HEK293 (cell line): ENCODE measurements at regions not wholly inside any gene's neighbourhood (a gene's known extent, or its start where the extent isn't known, plus 50 kb on each side); places are given as distances from the start of the nearest gene placed in this dataset.

Experiments used
- CTCF ChIA-PET: fragments of 350-600 bp; formaldehyde crosslinking; extraction: SDS; loops from one replicate; lab custom pipeline; 2021; ENCODE audit warnings: antibody characterized with exemption; lab: Yijun Ruan, JAX
- POLR2A ChIA-PET: fragments of 300-600 bp; formaldehyde crosslinking; extraction: SDS; loops from one replicate; lab custom pipeline; 2020; ENCODE audit warnings: antibody characterized with exemption, inconsistent platforms; lab: Yijun Ruan, JAX
- H3K27ac ChIP-seq: fragments of 200-500 bp; sonication (Bioruptor generic); 2 replicates; pipeline ENCODE4 v1.5.1; 2014; ENCODE audit warnings: low read depth, low read length, control low read depth, inconsistent platforms; ENCODE audit errors: extremely low read depth
- H3K36me3 ChIP-seq, 2 experiments: fragments of 200-500 bp in 1 of 2; sonication (Bioruptor generic) in 1 of 2; 1 replicate in 1 of 2; 2 replicates in 1 of 2; pipeline ENCODE4 v1.5.1; 2014 to 2017; ENCODE audit warnings: inconsistent platforms in 2 of 2, low read length in 2 of 2; ENCODE audit not compliant: control insufficient read depth in 2 of 2, insufficient read depth in 1 of 2
- H3K4me1 ChIP-seq: fragments of 200-500 bp; sonication (Bioruptor generic); 2 replicates; pipeline ENCODE4 v1.5.1; 2014; ENCODE audit warnings: mild to moderate bottlenecking, low read length, inconsistent platforms; ENCODE audit not compliant: control insufficient read depth, insufficient read depth
- H3K4me3 ChIP-seq: 2 replicates; pipeline ENCODE4 v1.5.1; 2011; ENCODE audit warnings: low read depth, mild to moderate bottlenecking, control low read depth, low read length, moderate library complexity
- H3K9me3 ChIP-seq: fragments of 200-500 bp; sonication (Bioruptor generic); 2 replicates; pipeline ENCODE4 v1.5.1; 2014; ENCODE audit warnings: low read depth, low read length, inconsistent platforms; ENCODE audit not compliant: control insufficient read depth, insufficient read depth
- FEZF1 ChIP-seq: fragments of 450-650 bp; formaldehyde crosslinking; IDR thresholded peaks from 2 replicates; pipeline ENCODE4 v1.5.1; 2016; ENCODE audit warnings: missing biosample characterization, missing genetic modification characterization
- GLI4 ChIP-seq: fragments of 450-650 bp; formaldehyde crosslinking; IDR thresholded peaks from 2 replicates; pipeline ENCODE4 v1.5.1; 2016; ENCODE audit warnings: missing biosample characterization, missing genetic modification characterization
- KLF7 ChIP-seq: fragments of 450-650 bp; formaldehyde crosslinking; IDR thresholded peaks from 2 replicates; pipeline ENCODE4 v1.5.1; 2016; ENCODE audit warnings: missing biosample characterization, missing genetic modification characterization, borderline replicate concordance
- OVOL3 ChIP-seq: fragments of 450-650 bp; formaldehyde crosslinking; IDR thresholded peaks from 2 replicates; pipeline ENCODE4 v1.5.1; 2016; ENCODE audit warnings: missing biosample characterization, missing genetic modification characterization
- REPIN1 ChIP-seq: fragments of 450-650 bp; formaldehyde crosslinking; IDR thresholded peaks from 2 replicates; pipeline ENCODE4 v1.5.1; 2017; ENCODE audit warnings: missing biosample characterization, missing genetic modification characterization, low read depth
- ZNF140 ChIP-seq: fragments of 450-650 bp; formaldehyde crosslinking; IDR thresholded peaks from 2 replicates; pipeline ENCODE4 v1.5.1; 2016; ENCODE audit warnings: missing biosample characterization, missing genetic modification characterization
- ZNF155 ChIP-seq: fragments of 450-650 bp; formaldehyde crosslinking; IDR thresholded peaks from 2 replicates; pipeline ENCODE4 v1.5.1; 2016; ENCODE audit warnings: missing biosample characterization, missing genetic modification characterization
- ZNF214 ChIP-seq: fragments of 450-650 bp; formaldehyde crosslinking; IDR thresholded peaks from 2 replicates; pipeline ENCODE4 v1.5.1; 2017; ENCODE audit warnings: missing biosample characterization, mild to moderate bottlenecking, missing genetic modification characterization, borderline replicate concordance
- ZNF248 ChIP-seq: fragments of 450-650 bp; formaldehyde crosslinking; IDR thresholded peaks from 2 replicates; pipeline ENCODE4 v1.5.1; 2017; ENCODE audit warnings: missing biosample characterization, missing genetic modification characterization
- ZNF302 ChIP-seq: fragments of 450-650 bp; formaldehyde crosslinking; IDR thresholded peaks from 2 replicates; pipeline ENCODE4 v1.5.1; 2016; ENCODE audit warnings: missing biosample characterization, missing genetic modification characterization, low read depth
- ZNF311 ChIP-seq: fragments of 450-650 bp; formaldehyde crosslinking; IDR thresholded peaks from 2 replicates; pipeline ENCODE4 v1.5.1; 2017; ENCODE audit warnings: missing biosample characterization, missing genetic modification characterization, borderline replicate concordance
- ZNF366 ChIP-seq: fragments of 450-650 bp; formaldehyde crosslinking; conservative IDR thresholded peaks from 2 replicates; pipeline ENCODE4 v1.5.1; 2016; ENCODE audit warnings: missing biosample characterization, missing genetic modification characterization
- ZNF548 ChIP-seq: fragments of 450-650 bp; formaldehyde crosslinking; IDR thresholded peaks from 2 replicates; pipeline ENCODE4 v1.5.1; 2016; ENCODE audit warnings: missing biosample characterization, missing genetic modification characterization
- TF ChIP-seq, protein P1 (sequence below): fragments of 450-650 bp; formaldehyde crosslinking; IDR thresholded peaks from 2 replicates; pipeline ENCODE4 v1.5.1; 2016; ENCODE audit warnings: missing biosample characterization, missing genetic modification characterization
- TF ChIP-seq, protein P2 (sequence below): fragments of 450-650 bp; formaldehyde crosslinking; IDR thresholded peaks from 2 replicates; pipeline ENCODE4 v1.5.1; 2016; ENCODE audit warnings: missing biosample characterization, missing genetic modification characterization
- TF ChIP-seq, protein P3 (sequence below): fragments of 450-650 bp; formaldehyde crosslinking; IDR thresholded peaks from 2 replicates; pipeline ENCODE4 v1.5.1; 2016; ENCODE audit warnings: missing biosample characterization, missing genetic modification characterization
- TF ChIP-seq, protein P4 (sequence below): fragments of 450-650 bp; formaldehyde crosslinking; IDR thresholded peaks from 2 replicates; pipeline ENCODE4 v1.5.1; 2016; ENCODE audit warnings: missing biosample characterization, missing genetic modification characterization
- TF ChIP-seq, protein P5 (sequence below): fragments of 450-650 bp; formaldehyde crosslinking; IDR thresholded peaks from 2 replicates; pipeline ENCODE4 v1.5.1; 2016; ENCODE audit warnings: missing biosample characterization, missing genetic modification characterization

DNA sequence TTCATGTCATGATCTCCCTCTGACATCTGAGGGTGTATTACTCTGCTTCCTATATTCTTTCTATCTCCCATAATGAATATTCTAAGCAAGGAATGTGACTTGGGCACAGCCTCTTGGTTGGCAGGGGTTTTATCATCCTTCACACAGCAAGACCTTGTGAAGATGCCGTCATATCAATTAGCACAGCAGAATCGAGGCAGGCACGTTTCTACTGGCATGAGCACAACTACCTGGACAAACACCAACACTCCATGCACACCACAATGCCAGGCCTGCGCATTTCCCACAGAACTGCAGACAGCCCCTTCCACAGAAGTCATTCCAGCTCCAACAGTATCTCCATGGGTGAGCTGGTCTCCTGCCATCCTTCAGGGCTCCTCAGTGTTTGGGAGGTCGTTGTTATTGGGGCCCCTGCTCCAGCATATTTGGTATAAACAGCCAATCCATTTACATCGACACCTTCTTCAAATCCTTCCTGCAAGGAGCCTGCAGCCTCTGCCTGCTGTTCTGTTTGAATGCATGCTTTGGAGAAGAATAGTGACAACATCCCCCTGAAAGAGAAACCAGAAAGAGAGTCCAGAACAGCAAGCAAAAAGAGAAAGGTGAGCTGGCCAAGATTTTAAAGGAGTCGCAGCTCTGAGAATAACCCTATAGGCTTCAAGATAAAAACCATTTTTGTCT lies 275.5 kb downstream of the SHOX2 start:
- POLR2A ChIA-PET: no interaction called here
- no peaks in the 10 kb centered on the region for H3K4me1 ChIP-seq
- H3K36me3 ChIP-seq: no peaks in the 10 kb centered on the region
- CTCF ChIA-PET: no interaction called here
- no peak overlapping the region for H3K4me3 ChIP-seq
- TF ChIP-seq, protein P1, sequence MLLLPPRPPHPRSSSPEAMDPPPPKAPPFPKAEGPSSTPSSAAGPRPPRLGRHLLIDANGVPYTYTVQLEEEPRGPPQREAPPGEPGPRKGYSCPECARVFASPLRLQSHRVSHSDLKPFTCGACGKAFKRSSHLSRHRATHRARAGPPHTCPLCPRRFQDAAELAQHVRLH: no peak
- TF ChIP-seq, protein P2, sequence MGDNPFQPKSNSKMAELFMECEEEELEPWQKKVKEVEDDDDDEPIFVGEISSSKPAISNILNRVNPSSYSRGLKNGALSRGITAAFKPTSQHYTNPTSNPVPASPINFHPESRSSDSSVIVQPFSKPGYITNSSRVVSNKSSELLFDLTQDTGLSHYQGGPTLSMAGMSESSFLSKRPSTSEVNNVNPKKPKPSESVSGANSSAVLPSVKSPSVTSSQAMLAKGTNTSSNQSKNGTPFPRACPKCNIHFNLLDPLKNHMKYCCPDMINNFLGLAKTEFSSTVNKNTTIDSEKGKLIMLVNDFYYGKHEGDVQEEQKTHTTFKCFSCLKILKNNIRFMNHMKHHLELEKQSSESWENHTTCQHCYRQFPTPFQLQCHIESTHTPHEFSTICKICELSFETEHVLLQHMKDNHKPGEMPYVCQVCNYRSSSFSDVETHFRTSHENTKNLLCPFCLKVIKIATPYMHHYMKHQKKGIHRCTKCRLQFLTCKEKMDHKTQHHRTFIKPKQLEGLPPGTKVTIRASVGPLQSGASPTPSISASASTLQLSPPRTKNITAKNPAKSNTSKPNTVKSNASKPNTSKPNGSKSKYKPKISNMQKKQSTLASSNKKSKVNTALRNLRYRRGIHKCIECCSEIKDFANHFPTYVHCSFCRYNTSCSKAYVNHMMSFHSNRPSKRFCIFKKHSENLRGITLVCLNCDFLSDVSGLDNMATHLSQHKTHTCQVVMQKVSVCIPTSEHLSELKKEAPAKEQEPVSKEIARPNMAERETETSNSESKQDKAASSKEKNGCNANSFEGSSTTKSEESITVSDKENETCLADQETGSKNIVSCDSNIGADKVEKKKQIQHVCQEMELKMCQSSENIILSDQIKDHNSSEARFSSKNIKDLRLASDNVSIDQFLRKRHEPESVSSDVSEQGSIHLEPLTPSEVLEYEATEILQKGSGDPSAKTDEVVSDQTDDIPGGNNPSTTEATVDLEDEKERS (tag by site-specific recombination): no peak
- TF ChIP-seq, protein P3, sequence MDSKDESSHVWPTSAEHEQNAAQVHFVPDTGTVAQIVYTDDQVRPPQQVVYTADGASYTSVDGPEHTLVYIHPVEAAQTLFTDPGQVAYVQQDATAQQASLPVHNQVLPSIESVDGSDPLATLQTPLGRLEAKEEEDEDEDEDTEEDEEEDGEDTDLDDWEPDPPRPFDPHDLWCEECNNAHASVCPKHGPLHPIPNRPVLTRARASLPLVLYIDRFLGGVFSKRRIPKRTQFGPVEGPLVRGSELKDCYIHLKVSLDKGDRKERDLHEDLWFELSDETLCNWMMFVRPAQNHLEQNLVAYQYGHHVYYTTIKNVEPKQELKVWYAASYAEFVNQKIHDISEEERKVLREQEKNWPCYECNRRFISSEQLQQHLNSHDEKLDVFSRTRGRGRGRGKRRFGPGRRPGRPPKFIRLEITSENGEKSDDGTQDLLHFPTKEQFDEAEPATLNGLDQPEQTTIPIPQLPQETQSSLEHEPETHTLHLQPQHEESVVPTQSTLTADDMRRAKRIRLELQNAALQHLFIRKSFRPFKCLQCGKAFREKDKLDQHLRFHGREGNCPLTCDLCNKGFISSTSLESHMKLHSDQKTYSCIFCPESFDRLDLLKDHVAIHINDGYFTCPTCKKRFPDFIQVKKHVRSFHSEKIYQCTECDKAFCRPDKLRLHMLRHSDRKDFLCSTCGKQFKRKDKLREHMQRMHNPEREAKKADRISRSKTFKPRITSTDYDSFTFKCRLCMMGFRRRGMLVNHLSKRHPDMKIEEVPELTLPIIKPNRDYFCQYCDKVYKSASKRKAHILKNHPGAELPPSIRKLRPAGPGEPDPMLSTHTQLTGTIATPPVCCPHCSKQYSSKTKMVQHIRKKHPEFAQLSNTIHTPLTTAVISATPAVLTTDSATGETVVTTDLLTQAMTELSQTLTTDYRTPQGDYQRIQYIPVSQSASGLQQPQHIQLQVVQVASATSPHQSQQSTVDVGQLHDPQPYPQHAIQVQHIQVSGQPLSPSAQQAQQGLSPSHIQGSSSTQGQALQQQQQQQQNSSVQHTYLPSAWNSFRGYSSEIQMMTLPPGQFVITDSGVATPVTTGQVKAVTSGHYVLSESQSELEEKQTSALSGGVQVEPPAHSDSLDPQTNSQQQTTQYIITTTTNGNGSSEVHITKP (tag by site-specific recombination): no peak
- TF ChIP-seq FEZF1 (tag by site-specific recombination): no peak
- TF ChIP-seq ZNF140 (tag by site-specific recombination): no peak
- TF ChIP-seq ZNF311 (tag by site-specific recombination): no peak
- TF ChIP-seq ZNF366 (tag by site-specific recombination): no peak
- no peak for TF ChIP-seq ZNF248 (tag by site-specific recombination)
- TF ChIP-seq, protein P4, sequence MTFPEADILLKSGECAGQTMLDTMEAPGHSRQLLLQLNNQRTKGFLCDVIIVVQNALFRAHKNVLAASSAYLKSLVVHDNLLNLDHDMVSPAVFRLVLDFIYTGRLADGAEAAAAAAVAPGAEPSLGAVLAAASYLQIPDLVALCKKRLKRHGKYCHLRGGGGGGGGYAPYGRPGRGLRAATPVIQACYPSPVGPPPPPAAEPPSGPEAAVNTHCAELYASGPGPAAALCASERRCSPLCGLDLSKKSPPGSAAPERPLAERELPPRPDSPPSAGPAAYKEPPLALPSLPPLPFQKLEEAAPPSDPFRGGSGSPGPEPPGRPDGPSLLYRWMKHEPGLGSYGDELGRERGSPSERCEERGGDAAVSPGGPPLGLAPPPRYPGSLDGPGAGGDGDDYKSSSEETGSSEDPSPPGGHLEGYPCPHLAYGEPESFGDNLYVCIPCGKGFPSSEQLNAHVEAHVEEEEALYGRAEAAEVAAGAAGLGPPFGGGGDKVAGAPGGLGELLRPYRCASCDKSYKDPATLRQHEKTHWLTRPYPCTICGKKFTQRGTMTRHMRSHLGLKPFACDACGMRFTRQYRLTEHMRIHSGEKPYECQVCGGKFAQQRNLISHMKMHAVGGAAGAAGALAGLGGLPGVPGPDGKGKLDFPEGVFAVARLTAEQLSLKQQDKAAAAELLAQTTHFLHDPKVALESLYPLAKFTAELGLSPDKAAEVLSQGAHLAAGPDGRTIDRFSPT: no peak
- TF ChIP-seq ZNF214 (tag by site-specific recombination): no peak
- no peak for TF ChIP-seq REPIN1 (tag by site-specific recombination)
- no peak for TF ChIP-seq GLI4 (tag by site-specific recombination)
- TF ChIP-seq ZNF548 (tag by site-specific recombination): no peak
- TF ChIP-seq, protein P5, sequence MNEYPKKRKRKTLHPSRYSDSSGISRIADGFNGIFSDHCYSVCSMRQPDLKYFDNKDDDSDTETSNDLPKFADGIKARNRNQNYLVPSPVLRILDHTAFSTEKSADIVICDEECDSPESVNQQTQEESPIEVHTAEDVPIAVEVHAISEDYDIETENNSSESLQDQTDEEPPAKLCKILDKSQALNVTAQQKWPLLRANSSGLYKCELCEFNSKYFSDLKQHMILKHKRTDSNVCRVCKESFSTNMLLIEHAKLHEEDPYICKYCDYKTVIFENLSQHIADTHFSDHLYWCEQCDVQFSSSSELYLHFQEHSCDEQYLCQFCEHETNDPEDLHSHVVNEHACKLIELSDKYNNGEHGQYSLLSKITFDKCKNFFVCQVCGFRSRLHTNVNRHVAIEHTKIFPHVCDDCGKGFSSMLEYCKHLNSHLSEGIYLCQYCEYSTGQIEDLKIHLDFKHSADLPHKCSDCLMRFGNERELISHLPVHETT (tag by site-specific recombination): no peak
- TF ChIP-seq ZNF302 (tag by site-specific recombination): no peak
- TF ChIP-seq OVOL3 (tag by site-specific recombination): no peak
- no peak for TF ChIP-seq ZNF155 (tag by site-specific recombination)
- TF ChIP-seq KLF7: no peak
- no peak overlapping the region for H3K27ac ChIP-seq
- H3K9me3 ChIP-seq: no peaks in the 10 kb centered on the region
